Ureter (tissue), 1 donor: ENCODE measurements at regions not wholly inside any gene's neighbourhood (a gene's known extent, or its start where the extent isn't known, plus 50 kb on each side); places are given as distances from the start of the nearest gene placed in this dataset.

Source experiments
- DNase-seq: peaks from one replicate; pipeline ENCODE4 v3.0.0-alpha.2; 2020; ENCODE audit warnings: low spot score
- donor health status: DM: yes; HTN: yes; CAD: no.

GRCh38 chr16:79370736-79371135 is 229.8 kb downstream of the MAF start:
- no peak for DNase-seq

DNA sequence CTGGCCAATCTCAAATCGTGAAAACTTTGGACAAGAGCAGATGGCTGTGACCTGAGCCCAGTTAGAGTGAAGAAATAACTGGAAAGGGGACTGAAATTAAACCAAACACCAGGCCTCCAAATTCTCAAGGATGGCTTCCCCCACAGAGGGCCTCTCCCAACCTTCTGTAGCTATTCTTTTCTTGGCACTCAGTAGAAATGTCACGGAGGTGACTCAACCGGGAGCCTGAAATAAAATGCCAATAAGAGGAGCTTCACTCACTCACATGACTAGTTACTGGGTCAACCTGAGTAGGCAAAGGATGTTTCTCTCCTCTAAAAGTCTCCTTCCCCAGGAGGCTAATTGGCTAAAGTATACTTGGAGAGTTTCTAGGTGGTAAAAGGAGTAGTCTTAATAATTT is 230.7 kb downstream of the MAF start:
- no peak for DNase-seq

DNA sequence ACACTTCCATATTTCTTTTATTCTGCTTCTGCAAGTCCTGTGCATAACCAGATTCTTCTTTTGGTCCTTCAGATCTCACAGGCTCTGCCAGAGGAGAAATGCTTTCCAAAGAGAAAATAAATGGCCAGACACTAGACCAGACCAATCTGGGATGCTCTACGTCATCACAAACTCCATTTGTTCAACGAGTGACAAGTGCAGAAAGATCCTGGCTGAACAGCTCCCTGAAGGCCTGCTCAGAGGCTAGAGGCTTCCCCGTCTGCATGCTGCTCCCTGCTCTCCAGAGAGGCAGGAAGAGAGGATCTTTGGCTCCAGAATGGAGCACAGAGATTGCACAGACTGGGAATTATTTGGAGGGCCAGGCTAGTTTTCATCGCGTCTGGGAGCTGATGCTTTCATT is 232.7 kb downstream of the MAF start:
- no peak for DNase-seq

- no peak for DNase-seq
Observed at GRCh38 chr16:79366635-79367034, 233.9 kb downstream of the MAF start.

- DNase-seq = no peak
Observed at GRCh38 chr16:79365702-79366101, 234.8 kb downstream of the MAF start.

DNA sequence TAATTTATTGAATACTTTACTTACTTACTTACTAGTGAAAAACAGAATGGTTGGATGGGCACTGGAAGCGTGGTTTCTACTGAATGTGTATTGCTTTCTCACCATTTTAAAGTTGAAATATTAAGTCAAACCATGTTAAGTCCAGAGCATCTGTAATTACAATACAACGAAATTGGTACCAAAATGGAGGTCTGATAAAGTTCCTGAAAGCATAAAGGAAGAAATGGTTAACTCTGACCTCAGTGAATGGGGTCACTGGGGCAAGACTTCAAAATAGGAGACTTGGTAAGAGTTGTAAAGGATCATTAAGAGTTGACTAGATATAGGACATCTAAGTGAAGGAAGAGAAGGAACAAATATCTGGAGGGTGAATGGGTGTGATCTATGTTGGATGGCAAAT is 237.1 kb downstream of the MAF start:
- DNase-seq = no peak

DNA sequence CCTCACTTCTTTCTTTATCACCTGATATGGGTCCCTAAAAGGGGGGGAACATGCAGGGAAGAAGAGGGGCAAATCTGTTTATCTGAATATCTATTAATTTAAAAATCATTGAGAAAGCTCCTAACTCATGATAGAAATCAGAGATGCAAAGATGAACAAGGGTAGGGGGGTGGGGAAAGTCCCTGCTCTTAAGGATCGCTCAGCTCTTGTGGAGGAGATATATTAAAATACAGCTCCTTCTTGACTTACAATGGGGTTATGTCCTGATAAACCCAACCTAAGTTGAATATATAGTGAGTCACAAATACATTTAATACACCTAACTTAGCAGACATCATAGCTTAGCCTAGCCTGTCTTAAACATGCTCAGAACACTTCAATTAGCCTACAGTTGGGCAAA is 237.5 kb downstream of the MAF start:
- no peak for DNase-seq

GRCh38 chr16:79362300-79362970 is 238.1 kb downstream of the MAF start:
- no peak for DNase-seq

- DNase-seq = no peak
Observed at GRCh38 chr16:79361132-79361751, 239.3 kb downstream of the MAF start.

DNA sequence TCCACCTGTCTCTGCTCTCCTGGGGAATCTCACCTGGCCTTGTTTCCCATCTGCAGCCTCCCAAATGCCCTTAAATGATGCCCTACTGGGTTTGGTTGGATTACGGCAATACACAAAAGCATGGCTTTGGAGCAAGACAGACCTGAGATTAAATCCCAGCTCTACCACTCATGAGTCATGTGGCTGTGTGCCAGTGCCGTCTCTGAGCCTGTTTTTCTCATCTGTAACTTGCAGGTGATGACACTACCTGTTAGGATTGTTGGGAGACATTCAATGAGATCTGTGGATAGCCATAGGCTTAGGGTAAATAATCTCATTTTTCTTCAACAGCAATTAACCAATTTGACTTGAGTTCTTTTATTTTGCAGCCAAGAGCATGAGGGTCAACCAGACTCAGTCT is 240.3 kb downstream of the MAF start:
- no peak for DNase-seq

DNA sequence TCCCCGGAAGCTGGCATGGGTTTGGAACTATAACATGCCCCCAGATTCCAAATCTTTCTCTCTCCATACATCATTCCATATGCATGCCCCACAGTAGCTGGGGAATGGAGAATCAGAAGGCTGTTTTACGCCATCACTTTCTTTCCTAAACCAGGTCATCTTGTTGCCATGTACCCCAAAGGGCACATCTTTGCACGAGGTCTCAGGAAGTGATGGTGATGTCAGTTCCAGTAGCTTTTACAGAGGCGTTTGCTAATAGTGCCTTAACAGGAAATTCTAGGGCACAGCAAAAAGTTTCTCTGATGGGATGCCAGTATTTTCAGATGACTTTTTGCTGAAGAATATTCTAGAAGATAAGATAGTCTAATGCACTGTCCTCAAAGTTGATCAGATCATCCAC is 241.5 kb downstream of the MAF start:
- DNase-seq = no peak

GRCh38 chr16:79358188-79358587 is 242.3 kb downstream of the MAF start:
- DNase-seq = no peak

DNA sequence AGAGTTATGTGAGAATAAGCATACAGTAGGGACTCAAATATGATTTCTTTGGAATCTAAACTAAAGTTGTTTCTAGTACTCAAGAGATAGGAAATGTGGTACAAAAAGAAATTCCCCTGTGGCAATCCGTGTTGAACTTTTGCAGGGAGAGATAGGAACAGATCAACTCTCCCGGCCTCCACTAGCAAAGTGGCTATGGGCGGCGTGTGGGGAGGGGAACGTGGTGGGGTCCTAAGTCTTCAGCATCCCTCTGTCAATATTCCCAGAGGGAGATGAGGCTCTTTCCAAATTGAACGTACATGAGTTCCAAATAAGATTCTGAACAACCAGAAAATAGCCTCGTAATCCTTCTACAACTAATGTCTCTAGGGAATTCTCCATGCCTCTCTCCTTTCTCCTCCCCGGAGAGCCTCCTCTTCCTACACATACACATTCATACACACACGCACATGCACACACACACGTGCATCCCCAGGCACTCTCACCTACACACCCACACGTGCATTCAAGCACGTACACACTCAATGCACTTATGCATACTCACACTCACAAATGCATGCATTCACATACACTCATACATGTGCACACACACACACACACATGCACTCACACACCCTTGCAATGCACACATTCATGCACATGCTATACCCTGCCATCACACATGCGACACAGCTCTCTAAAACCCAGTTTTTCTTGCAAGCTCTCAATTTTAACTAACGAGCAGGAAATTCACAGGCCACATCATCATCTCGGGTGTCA is 244.8 kb downstream of the MAF start:
- no peak for DNase-seq

- DNase-seq = no peak
Observed at GRCh38 chr16:79351927-79352326, 248.6 kb downstream of the MAF start.

- DNase-seq = no peak
Observed at GRCh38 chr16:79349803-79350202, 250.7 kb downstream of the MAF start.

DNA sequence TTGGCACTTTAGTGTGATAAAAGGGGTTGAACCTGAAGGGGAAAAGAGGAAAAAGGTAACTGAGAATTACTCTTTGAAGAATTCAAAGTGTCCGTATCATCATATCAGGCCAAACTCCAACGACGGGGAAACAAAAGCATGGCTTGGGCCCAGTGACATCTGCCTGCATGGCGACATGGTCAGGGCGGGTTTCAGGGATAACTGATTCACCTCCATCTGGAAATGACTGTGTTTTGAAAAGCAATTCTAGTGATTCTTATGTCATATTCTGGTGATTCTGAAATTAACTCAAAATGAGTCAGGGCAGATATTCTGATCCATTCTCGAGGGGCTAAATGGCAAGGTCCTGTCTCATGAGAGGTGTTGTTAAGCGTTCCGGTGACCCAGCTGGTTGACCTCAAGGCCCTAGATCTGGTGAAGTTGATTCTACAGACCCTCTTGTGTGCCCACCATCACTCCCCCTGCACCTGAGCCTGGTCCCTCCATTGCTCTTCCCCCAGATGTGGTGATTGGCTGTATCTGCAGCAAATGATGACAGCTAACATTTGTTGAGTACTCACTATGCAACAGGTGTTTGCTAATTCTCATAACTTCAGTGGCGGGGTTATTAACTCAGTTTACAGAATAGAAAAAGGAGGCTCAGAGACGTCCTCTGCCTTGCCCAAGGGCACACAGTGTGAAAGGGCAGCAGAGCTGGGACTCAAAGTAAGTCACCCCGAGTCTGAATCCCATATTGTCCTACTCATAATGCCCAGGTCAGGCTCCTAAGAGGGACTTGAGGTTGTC is 251.8 kb downstream of the MAF start:
- DNase-seq = no peak

DNA sequence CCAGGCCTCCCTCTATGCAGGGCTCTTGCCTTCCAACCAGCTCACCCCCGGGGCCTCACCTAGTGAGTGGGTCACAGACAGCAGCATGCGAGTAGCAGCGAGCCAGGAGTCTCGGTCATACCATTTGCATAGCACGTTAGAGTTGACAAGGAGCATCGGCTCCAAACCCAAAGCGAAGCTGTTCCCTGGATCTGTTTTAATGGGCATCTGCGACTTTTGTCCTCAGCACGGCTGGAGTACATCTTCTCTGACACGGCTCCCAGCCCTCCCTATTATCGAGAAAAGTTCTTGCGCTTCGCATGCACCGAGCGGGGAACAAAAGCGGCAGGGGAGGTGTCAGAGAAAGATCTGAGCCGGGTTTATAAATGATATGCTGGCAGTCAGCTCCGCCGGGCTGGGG is 253.3 kb downstream of the MAF start:
- no peak for DNase-seq

DNA sequence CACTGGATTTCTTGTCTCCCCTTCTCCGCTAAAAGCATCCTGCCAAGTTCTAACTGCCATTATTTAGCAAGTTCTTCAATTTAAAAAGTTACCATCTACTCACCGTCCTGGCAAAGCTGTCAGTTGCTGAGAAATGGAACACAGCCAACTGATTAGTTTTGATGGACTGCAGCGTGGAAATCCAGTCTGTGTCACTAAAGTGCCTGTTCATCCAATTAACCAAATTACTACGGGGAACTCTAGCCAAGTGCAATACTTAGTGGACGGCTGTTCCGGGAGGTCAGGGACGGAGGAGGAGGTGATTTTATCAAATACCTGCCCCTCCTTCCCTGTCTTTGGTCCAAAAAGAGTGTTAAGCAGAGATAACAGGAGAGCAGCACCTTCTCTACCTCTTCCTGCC is 260.7 kb downstream of the MAF start:
- DNase-seq = no peak

GRCh38 chr16:79337906-79338305 is 262.6 kb downstream of the MAF start:
- DNase-seq = no peak

GRCh38 chr16:79336437-79337229 is 263.9 kb downstream of the MAF start:
- no peak for DNase-seq

DNA sequence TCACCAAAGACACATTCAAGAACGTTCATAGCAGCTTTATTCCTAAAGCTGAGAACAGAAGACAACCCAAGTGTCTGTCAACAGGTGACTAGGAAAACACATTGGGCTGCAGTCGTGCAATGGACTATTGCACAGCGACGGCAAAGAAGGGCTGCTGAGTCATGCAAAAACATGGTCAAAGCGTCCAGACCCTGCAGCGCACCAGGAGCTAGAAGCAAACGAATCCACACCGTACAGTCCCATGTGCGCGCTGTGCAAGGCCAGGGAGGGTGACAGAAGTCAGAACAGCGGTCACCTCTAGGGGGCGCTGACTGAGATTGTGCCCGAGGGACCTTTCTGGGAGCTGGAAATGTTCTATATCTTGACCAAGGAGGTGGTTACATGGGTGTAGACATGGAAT is 266.4 kb downstream of the MAF start:
- no peak for DNase-seq

GRCh38 chr16:79331066-79331465 is 269.5 kb downstream of the MAF start:
- no peak for DNase-seq
